ENCODE measurements at regions not wholly inside any gene's neighbourhood (a gene's known extent, or its start where the extent isn't known, plus 50 kb on each side); places are given as distances from the start of the nearest gene placed in this dataset.

GRCh38 chr2:41720331-41721251 lies 327.2 kb upstream of the PKDCC start:
- no peaks in the 10 kb centered on the region for H3K9me3 ChIP-seq (replicated peaks)
- no peaks in the 10 kb centered on the region for H3K27me3 ChIP-seq (ENCODE audit: low read depth)
- H3K36me3 ChIP-seq = no peaks in the 10 kb centered on the region
- H3K4me3 ChIP-seq = peak overlapping the region; percentile 33
- H3K4me1 ChIP-seq = peaks cover 22% of the 10 kb centered on the region
- peak overlapping the region; percentile 75 for H3K27ac ChIP-seq (replicated peaks)
- intact Hi-C loops (cut with micrococcal nuclease) = no loop called here
- no peak for TF ChIP-seq CTCF (IDR thresholded peaks at IDR 0.05; ENCODE audit: borderline replicate concordance)
- no peak for DNase-seq

GRCh38 chr2:41722668-41723369 lies 325.0 kb upstream of the PKDCC start:
- no peaks in the 10 kb centered on the region for H3K27me3 ChIP-seq (ENCODE audit: low read depth)
- no peaks in the 10 kb centered on the region for H3K36me3 ChIP-seq
- no peaks in the 10 kb centered on the region for H3K9me3 ChIP-seq (replicated peaks)
- no peak for TF ChIP-seq CTCF (IDR thresholded peaks at IDR 0.05; ENCODE audit: borderline replicate concordance)
- H3K4me3 ChIP-seq = no peak overlapping the region
- intact Hi-C loops (cut with micrococcal nuclease) = no loop called here
- peak overlapping the region; percentile 75 for H3K27ac ChIP-seq (replicated peaks)
- DNase-seq = peak; percentile 21
- peaks cover 22% of the 10 kb centered on the region for H3K4me1 ChIP-seq

GRCh38 chr2:41723526-41723925 lies 324.3 kb upstream of the PKDCC start:
- Histone ChIP-seq H3K27me3 (ENCODE audit: low read depth) (no peaks in the 10 kb centered on the region), H3K9me3 (replicated peaks) (no peaks in the 10 kb centered on the region)
- intact Hi-C loops (cut with micrococcal nuclease) = no loop called here

GRCh38 chr2:41724465-41724864 lies 323.4 kb upstream of the PKDCC start:
- DNase-seq = no peak
- Histone ChIP-seq H3K36me3 (no peaks in the 10 kb centered on the region), H3K9me3 (replicated peaks) (no peaks in the 10 kb centered on the region), H3K4me3 (no peak overlapping the region), H3K27ac (replicated peaks) (no peak overlapping the region), H3K27me3 (ENCODE audit: low read depth) (no peaks in the 10 kb centered on the region), H3K4me1 (peaks cover 22% of the 10 kb centered on the region)
- intact Hi-C loops (cut with micrococcal nuclease) = no loop called here
- no peak for TF ChIP-seq CTCF (IDR thresholded peaks at IDR 0.05; ENCODE audit: borderline replicate concordance)

More at GRCh38 chr2:41723526-41723925, 324.3 kb upstream of the PKDCC start:
- H3K4me3 ChIP-seq = no peak overlapping the region
- TF ChIP-seq CTCF (IDR thresholded peaks at IDR 0.05; ENCODE audit: borderline replicate concordance) = no peak
- peaks cover 22% of the 10 kb centered on the region for H3K4me1 ChIP-seq
- peak overlapping the region; percentile 75 for H3K27ac ChIP-seq (replicated peaks)
- DNase-seq = no peak
- no peaks in the 10 kb centered on the region for H3K36me3 ChIP-seq

GRCh38 chr2:41725901-41726300 lies 321.9 kb upstream of the PKDCC start:
- H3K27me3 ChIP-seq (ENCODE audit: low read depth) = no peaks in the 10 kb centered on the region

More at GRCh38 chr2:41725901-41726300, 321.9 kb upstream of the PKDCC start:
- intact Hi-C loops (cut with micrococcal nuclease) = no loop called here
- no peak overlapping the region for H3K4me3 ChIP-seq
- DNase-seq = no peak
- no peak for TF ChIP-seq CTCF (IDR thresholded peaks at IDR 0.05; ENCODE audit: borderline replicate concordance)
- no peaks in the 10 kb centered on the region for H3K36me3 ChIP-seq
- H3K9me3 ChIP-seq (replicated peaks) = no peaks in the 10 kb centered on the region
- no peak overlapping the region for H3K27ac ChIP-seq (replicated peaks)
- H3K4me1 ChIP-seq = peaks cover 17% of the 10 kb centered on the region

Measured in left ventricle myocardium inferior (tissue), 1 donor.